B cell (primary cell): ENCODE measurements at regions not wholly inside any gene's neighbourhood (a gene's known extent, or its start where the extent isn't known, plus 50 kb on each side); places are given as distances from the start of the nearest gene placed in this dataset.

Source experiments
- ATAC-seq: fragments of 200-7000 bp; cut with Tn5 transposase; one replicate; pipeline ENCODE4 v1.10.0; 2021; ENCODE audit warnings: low read depth, mild to moderate bottlenecking, moderate number of reproducible peaks, moderate library complexity
- CTCF ChIA-PET: fragments of 350-600 bp; sonication (Branson Sonifier 250); formaldehyde crosslinking; loops from one replicate; lab custom pipeline; 2021; ENCODE audit warnings: antibody characterized with exemption, inconsistent platforms; lab: Charles Lee
- POLR2A ChIA-PET: fragments of 350-600 bp; sonication (Branson Sonifier 250); formaldehyde crosslinking; loops from one replicate; lab custom pipeline; 2021; ENCODE audit warnings: antibody characterized with exemption; lab: Charles Lee
- DNase-seq: peaks from one replicate; pipeline ENCODE4 v3.0.0; 2013
- H2AFZ ChIP-seq: 2 replicates; pipeline ENCODE4 v1.6.1; 2012; ENCODE audit warnings: mild to moderate bottlenecking, low read depth, low read length; ENCODE audit not compliant: insufficient read depth, poor library complexity, severe bottlenecking
- H3K27ac ChIP-seq, 2 donors: 1 replicate in 1 of 2; 2 replicates in 1 of 2; pipeline ENCODE4 v1.5.1; 2012 to 2013; ENCODE audit warnings: low read length in 2 of 2, mild to moderate bottlenecking in 2 of 2, moderate library complexity in 1 of 2
- H3K27me3 ChIP-seq, 4 experiments: fragments of 200-600 bp in 1 of 4; sonication (generic) in 1 of 4; replicated peaks in 1 of 4; 1 replicate in 2 of 4; 2 replicates in 2 of 4; pipeline versions ENCODE4 v1.6.1 to v1.7.0; 2013 to 2016; ENCODE audit warnings: low read length in 3 of 4, mild to moderate bottlenecking in 2 of 4, mixed read lengths in 1 of 4, moderate library complexity in 1 of 4; ENCODE audit not compliant: insufficient read depth in 4 of 4, control insufficient read depth in 3 of 4; ENCODE audit errors: control extremely low read depth in 1 of 4
- H3K36me3 ChIP-seq, 2 experiments: replicated peaks in 1 of 2; 1 replicate in 1 of 2; 2 replicates in 1 of 2; pipeline versions ENCODE4 v1.6.1 to v1.7.1; 2013; ENCODE audit warnings: low read length in 1 of 2; ENCODE audit not compliant: insufficient read depth in 2 of 2, control insufficient read depth in 1 of 2; ENCODE audit errors: control extremely low read depth in 1 of 2, extremely low read depth in 1 of 2
- H3K4me1 ChIP-seq, 2 donors: fragments of 200-600 bp in 1 of 2; sonication (generic) in 1 of 2; 1 replicate in 1 of 2; 2 replicates in 1 of 2; pipeline versions ENCODE4 v1.5.1 to v1.6.1; 2013 to 2017; ENCODE audit warnings: low read length in 2 of 2; ENCODE audit not compliant: control insufficient read depth in 2 of 2, insufficient read depth in 2 of 2
- H3K4me2 ChIP-seq: replicated peaks from 2 replicates; pipeline ENCODE3; 2012; ENCODE audit warnings: mild to moderate bottlenecking, low read depth, low read length; ENCODE audit not compliant: poor library complexity, severe bottlenecking
- H3K4me3 ChIP-seq, 5 experiments: fragments of 200-600 bp in 1 of 5; sonication (generic) in 1 of 5; 1 replicate in 3 of 5; 2 replicates in 2 of 5; pipeline versions ENCODE4 v1.5.1 to v1.7.0; 2011 to 2016; ENCODE audit warnings: low read length in 4 of 5, mild to moderate bottlenecking in 4 of 5, low read depth in 2 of 5, control low read depth in 1 of 5, moderate library complexity in 1 of 5; ENCODE audit not compliant: insufficient read depth in 1 of 5; ENCODE audit errors: control extremely low read depth in 1 of 5, extremely low read depth in 1 of 5
- H3K79me2 ChIP-seq: fragments of 200-600 bp; sonication (generic); one replicate; pipeline ENCODE4 v1.6.0; 2016; ENCODE audit warnings: low read length; ENCODE audit not compliant: control insufficient read depth, insufficient read depth
- H3K9ac ChIP-seq: fragments of 200-600 bp; sonication (generic); 2 replicates; pipeline ENCODE4 v1.6.1; 2017; ENCODE audit warnings: mild to moderate bottlenecking, low read length, moderate library complexity
- H3K9me3 ChIP-seq, 3 donors: one replicate each; pipeline versions ENCODE4 v1.6.1 to v1.7.1; 2013; ENCODE audit warnings: low read length in 2 of 3; ENCODE audit not compliant: control insufficient read depth in 2 of 3, insufficient read depth in 1 of 3; ENCODE audit errors: control extremely low read depth in 1 of 3
- H4K20me1 ChIP-seq: 2 replicates; pipeline ENCODE4 v1.6.0; 2012; ENCODE audit warnings: mild to moderate bottlenecking, low read length; ENCODE audit not compliant: insufficient read depth, control insufficient read depth, poor library complexity, severe bottlenecking
- H3K27ac Mint-ChIP-seq: one replicate; pipeline ENCODE4 v1.8.0; 2021; ENCODE audit warnings: mixed read lengths
- H3K27me3 Mint-ChIP-seq: one replicate; pipeline ENCODE4 v1.8.0; 2021; ENCODE audit warnings: mixed read lengths
- H3K4me1 Mint-ChIP-seq: one replicate; pipeline ENCODE4 v1.8.0; 2021; ENCODE audit warnings: mixed read lengths
- H3K4me3 Mint-ChIP-seq: one replicate; pipeline ENCODE4 v1.8.0; 2021; ENCODE audit warnings: mixed read lengths
- H3K9me3 Mint-ChIP-seq: one replicate; pipeline ENCODE4 v1.8.0; 2022; ENCODE audit warnings: mixed read lengths; ENCODE audit not compliant: insufficient read depth
- CTCF ChIP-seq: fragments of 200-600 bp; IDR thresholded peaks from one replicate; pipeline ENCODE4 v1.8.0; 2022; ENCODE audit warnings: antibody characterized with exemption, mild to moderate bottlenecking
- EZH2 ChIP-seq: IDR thresholded peaks from 2 replicates; pipeline ENCODE4 v1.6.1; 2012; ENCODE audit warnings: borderline replicate concordance, low read depth, mild to moderate bottlenecking, moderate library complexity, low read length; ENCODE audit not compliant: insufficient read depth, poor library complexity, severe bottlenecking
- WGBS: methylation state at CpG from one replicate; pipeline ENCODE4 v1.1.5; 2013; ENCODE audit warnings: missing lambda C conversion rate; ENCODE audit not compliant: insufficient coverage; 5-methylcytosine and 5-hydroxymethylcytosine counted together
- intact Hi-C: fragments of 100-400 bp; cut with micrococcal nuclease; formaldehyde crosslinking; loops from one replicate; pipeline ENCODE4 v1.10.0; 2022

- intact Hi-C loops: no loop called here
- CTCF ChIA-PET: no interaction called here
- ATAC-seq (no peak), DNase-seq (no peak)
- H3K36me3 ChIP-seq: no peaks in the 10 kb centered on the region
- 100% methylated on average over 1 of the region's 4 CpGs for WGBS
- H3K27me3 Mint-ChIP-seq: no peaks in the 10 kb centered on the region
- H3K4me3 Mint-ChIP-seq: no peak overlapping the region
- POLR2A ChIA-PET: no interaction called here
- H3K9me3 Mint-ChIP-seq: peaks cover 2% of the 10 kb centered on the region
- no peak for TF ChIP-seq CTCF
- no peak for TF ChIP-seq EZH2
- no peak overlapping the region for H3K27ac Mint-ChIP-seq
- H3K4me2 ChIP-seq: no peak overlapping the region
- no peaks in the 10 kb centered on the region for H3K27me3 ChIP-seq
- H3K27ac ChIP-seq: no peak overlapping the region
- H3K4me1 ChIP-seq: no peaks in the 10 kb centered on the region
- peaks cover 0 to 10% (median 2%) of the 10 kb centered on the region in 3 donors for H3K9me3 ChIP-seq
- H3K4me1 Mint-ChIP-seq: no peaks in the 10 kb centered on the region
- H4K20me1 ChIP-seq: no peaks in the 10 kb centered on the region
- no peak overlapping the region for H3K9ac ChIP-seq
- H3K79me2 ChIP-seq: no peaks in the 10 kb centered on the region
- H2AFZ ChIP-seq: no peak overlapping the region
- H3K4me3 ChIP-seq: no peak overlapping the region
These were observed 190.5 kb upstream of the PMFBP1 start for GRCh38 chr16:72362476-72362875.

GRCh38 chr16:72357910-72358309, 186.0 kb upstream of the PMFBP1 start:
- ATAC-seq: no peak
- no peak overlapping the region for H3K4me3 ChIP-seq
- no peak overlapping the region for H3K9ac ChIP-seq
- TF ChIP-seq CTCF: no peak
- H3K4me1 ChIP-seq: no peaks in the 10 kb centered on the region
- no peaks in the 10 kb centered on the region for H3K4me1 Mint-ChIP-seq
- H3K27ac Mint-ChIP-seq: no peak overlapping the region
- H3K9me3 Mint-ChIP-seq: no peaks in the 10 kb centered on the region
- no peak overlapping the region for H3K27ac ChIP-seq
- no peak overlapping the region for H3K4me3 Mint-ChIP-seq
- H3K27me3 Mint-ChIP-seq: no peaks in the 10 kb centered on the region
- ChIA-PET CTCF (no interaction called here), POLR2A (no interaction called here)
- H3K27me3 ChIP-seq: no peaks in the 10 kb centered on the region
- DNase-seq: no peak
- intact Hi-C loops: no loop called here
- H3K79me2 ChIP-seq: no peaks in the 10 kb centered on the region
- no peaks in the 10 kb centered on the region for H3K36me3 ChIP-seq
- no CpG with 5 or more reads among the region's 6 CpGs for WGBS
- H2AFZ ChIP-seq: no peak overlapping the region
- H3K4me2 ChIP-seq: no peak overlapping the region
- no peaks in the 10 kb centered on the region for H4K20me1 ChIP-seq
- no peaks in the 10 kb centered on the region for H3K9me3 ChIP-seq
